GM21515 (cell line): ENCODE measurements at regions not wholly inside any gene's neighbourhood (a gene's known extent, or its start where the extent isn't known, plus 50 kb on each side); places are given as distances from the start of the nearest gene placed in this dataset.
"Not testable (repeated sequence)": the region's sequence is repeated elsewhere in the genome, so short reads cannot be mapped to it uniquely, and the experiment has no call there.

Experiments used
- ATAC-seq: cut with Tn5 transposase; IDR thresholded peaks from one replicate; pipeline ENCODE4 v1.9.1; 2021; ENCODE audit not compliant: unreplicated experiment

GRCh38 chr6:112967974-112968373 lies 620.8 kb downstream of the RFPL4B start:
- no peak for ATAC-seq

DNA sequence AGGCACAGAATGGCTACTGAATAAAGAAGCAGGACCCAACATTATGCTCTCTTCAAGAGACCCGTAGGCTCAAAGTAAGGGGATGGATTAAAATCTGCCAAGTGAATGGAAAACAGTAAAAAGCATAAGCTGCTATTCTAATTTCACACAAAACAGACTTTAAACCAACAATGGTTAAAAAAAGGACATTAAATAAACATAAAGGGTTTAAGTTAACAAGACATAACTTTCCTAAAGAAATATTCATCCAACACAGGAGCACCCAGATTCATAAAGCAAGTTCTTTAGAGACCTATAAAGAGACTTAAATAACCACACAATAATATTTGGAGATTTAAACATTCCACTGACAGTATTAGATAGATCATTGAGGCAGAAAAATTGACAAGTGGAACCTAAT lies 624.5 kb downstream of the RFPL4B start:
- no peak for ATAC-seq

GRCh38 chr6:112974931-112975330 lies 627.8 kb downstream of the RFPL4B start:
- not testable (repeated sequence) for ATAC-seq

DNA sequence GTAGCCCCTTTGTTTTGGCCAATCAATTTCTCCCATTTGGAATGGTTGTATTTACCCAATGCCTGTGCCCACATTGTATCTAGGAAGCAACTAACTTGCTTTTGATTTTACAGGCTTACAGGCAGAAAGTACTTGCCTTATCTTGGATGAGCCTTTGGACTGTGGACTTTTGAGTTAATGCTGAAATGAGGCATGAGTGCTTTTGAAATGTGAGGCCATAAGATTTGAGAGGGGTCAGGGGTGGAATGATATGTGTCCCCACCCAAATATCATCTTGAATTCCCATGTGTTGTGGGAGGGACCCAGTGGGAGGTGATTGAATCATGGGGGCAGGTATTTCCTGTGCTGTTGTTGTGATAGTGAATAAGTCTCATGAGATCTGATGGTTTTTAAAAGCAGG lies 629.4 kb downstream of the RFPL4B start:
- ATAC-seq, result not testable (repeated sequence)

- no peak for ATAC-seq
Measured at GRCh38 chr6:112979830-112980229, 632.7 kb downstream of the RFPL4B start.

DNA sequence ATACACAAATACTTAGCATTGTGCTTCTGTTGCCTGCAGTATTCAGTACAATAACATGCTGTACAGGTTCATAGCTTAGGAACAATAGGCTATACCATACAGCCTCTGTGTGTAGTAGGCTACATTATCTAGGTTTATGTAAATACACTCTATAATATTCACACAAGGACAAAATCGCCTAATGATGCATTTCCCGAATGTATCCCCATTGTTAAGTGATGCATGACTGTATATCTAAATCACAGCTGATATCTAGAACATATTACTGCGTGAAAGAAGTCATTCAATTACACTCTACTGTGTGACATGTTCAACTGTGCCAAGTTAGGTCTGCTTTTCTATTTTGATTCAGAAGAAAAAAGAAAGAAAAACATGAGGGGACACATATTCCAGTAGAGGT lies 633.5 kb downstream of the RFPL4B start:
- no peak for ATAC-seq

GRCh38 chr6:112983713-112984261 lies 636.7 kb downstream of the RFPL4B start:
- no peak for ATAC-seq

- ATAC-seq, result no peak
Measured at GRCh38 chr6:112984899-112985298, 637.8 kb downstream of the RFPL4B start.

GRCh38 chr6:112986321-112986720 lies 639.2 kb downstream of the RFPL4B start:
- ATAC-seq, result no peak

DNA sequence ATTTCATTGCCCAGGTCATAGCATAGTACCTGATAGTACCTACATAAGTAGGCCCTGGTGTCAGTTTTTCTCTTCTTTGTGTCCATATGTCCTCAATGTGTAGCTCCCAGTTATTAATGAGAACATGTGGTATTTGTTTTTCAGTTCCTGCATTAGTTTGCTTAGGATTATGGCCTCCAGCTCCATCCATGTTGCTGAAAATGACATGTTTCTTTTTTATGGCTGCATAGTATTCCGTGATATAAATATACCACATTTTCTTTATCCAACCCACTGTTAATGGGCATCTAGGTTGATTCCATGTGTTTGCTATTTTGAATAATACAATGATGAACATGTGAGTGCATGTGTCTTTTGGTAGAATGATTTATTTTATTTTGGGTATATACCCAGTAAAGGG lies 641.6 kb downstream of the RFPL4B start:
- no peak for ATAC-seq

DNA sequence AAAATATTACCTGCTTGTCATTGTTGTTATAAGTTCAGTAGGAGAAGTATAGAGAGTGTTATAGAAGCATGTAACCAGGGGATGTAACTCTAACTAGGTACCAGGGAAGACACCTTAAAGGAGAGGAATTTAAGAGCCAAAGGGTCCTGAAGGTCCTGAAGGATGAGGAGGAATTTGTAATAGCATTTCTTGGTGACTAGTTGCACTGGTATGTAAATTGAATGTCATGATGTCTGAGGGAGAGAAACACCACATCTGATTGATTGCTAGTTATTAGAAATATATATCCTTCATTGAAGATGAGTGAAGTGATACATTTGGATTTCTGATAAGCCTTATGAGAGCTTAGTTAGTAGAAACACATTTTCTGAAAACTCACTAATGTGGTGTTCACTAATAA lies 643.8 kb downstream of the RFPL4B start:
- ATAC-seq, result no peak

DNA sequence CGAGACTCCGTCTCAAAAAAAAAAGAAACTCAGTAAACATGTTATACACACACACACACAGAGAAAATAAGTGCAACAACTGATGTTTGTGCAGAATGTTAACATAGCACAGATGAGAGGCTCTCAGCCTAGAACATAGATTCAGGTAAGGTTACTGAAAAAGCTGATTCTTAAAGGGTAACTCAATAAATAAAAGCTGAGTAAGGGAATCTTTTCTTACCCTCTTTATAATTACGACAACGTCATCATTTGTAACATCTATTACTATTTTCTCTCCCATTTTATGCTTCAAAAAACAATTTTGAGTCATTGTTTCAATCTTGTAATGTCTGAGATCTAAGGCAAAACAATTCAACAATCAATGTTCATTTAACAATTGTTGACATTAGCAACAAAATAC lies 644.8 kb downstream of the RFPL4B start:
- ATAC-seq, result no peak

DNA sequence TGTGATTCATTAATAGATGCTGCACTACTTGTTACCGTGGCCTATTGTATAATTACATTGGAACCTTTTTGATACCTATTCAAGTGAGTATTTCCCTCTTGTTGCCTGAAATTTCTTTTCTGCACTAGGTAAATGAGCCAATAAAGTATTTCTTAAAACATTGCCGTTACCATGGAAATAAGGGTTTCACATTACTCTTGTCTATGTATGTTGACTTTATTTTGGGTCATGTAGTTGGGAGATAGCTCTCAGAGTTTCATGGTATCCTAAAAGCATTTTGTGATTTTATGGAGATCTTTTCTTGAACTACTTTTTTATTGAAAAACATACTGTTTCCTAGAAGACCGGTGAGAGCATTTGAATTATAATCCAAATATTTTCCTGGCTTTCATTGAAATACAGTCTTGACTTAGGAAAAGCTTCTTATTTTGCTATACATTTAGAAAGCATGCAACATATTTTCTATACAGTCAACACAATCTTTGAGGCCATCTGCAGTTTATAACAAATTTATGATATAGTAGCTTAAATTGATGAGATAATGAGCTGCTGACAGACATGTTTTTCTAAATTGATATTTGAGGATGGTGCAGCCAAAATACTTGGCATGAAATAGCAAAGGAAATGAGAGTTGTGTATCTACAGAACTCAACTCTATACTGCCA lies 650.4 kb downstream of the RFPL4B start:
- no peak for ATAC-seq

DNA sequence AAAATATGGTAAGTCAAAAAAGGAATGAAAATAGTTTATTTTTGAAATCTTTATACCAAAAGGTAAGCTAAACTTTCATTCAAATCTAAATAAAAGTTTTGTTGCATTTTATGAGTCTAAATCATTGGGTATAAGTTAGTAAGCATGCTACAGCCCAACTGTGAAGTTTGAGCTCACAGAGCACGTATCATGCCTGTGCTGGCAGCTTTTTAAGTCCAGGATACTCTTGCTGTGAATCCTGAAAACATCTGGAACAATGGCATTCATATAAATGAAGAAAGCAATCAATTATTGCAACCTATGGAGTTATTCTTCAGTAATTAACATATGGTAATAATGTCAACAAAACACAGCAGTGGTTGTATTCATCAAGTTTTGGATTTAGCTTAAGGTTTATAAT lies 656.9 kb downstream of the RFPL4B start:
- ATAC-seq, result no peak

DNA sequence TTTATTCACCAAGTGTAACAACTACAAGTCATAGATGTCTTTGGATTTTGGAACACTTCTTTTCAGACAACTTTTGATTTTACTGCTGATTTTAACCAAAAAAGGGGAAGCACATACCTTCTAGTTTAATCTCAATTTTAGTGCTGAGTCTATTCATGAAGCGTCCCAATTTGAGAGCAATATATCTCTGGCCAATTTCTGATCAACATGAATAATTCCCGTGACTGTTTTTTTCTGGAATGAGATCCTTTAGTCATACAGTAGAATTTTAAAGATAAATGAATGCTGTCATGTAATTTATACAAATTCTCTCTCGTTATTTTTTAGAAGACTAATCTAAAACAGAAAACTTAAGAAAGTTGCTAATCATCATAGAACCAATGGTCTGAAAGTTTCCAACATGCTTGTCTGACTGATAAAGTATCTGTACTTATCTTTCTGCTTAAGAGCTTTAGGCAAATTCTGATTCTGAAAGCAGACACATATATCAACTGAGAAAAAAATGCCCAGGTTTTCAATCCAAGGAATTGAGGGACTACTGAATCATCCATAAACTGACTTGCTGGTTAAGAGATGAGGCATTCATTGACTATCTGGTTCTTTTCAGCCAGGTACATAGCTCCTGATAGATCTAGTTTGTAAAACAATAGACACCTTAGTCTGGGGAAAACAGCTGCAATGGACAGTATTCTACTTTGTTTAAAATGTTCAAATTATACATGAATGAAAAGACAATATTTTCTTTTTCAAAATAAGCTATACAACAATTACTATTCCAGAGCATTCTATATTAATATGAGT lies 657.5 kb downstream of the RFPL4B start:
- ATAC-seq, result no peak

DNA sequence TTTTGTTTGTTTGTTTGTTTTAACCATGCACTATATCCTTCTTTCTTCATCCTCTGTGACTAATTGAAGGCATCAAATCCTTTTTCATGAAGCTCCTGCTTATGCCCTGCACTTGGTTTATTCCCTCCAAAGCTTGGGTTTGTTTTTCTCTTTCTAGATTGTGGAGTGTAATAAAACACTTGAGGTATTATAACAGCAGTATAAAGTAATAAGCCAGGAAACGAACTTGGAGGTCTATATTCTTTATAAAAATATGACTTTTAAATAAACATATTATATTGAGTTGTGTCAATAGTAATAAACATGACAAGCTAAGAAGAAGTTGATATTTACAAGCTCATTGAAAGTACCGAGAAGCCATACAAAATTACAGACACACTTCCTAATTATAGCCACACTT lies 659.4 kb downstream of the RFPL4B start:
- ATAC-seq, result no peak

GRCh38 chr6:113009682-113010081 lies 662.6 kb downstream of the RFPL4B start:
- ATAC-seq, result no peak

- ATAC-seq, result no peak
Measured at GRCh38 chr6:113010196-113010989, 663.3 kb downstream of the RFPL4B start.

- no peak for ATAC-seq
Measured at GRCh38 chr6:113011389-113011788, 664.3 kb downstream of the RFPL4B start.

GRCh38 chr6:113011801-113012200 lies 664.7 kb downstream of the RFPL4B start:
- ATAC-seq, result no peak

GRCh38 chr6:113015249-113015648 lies 668.1 kb downstream of the RFPL4B start:
- ATAC-seq, result no peak

DNA sequence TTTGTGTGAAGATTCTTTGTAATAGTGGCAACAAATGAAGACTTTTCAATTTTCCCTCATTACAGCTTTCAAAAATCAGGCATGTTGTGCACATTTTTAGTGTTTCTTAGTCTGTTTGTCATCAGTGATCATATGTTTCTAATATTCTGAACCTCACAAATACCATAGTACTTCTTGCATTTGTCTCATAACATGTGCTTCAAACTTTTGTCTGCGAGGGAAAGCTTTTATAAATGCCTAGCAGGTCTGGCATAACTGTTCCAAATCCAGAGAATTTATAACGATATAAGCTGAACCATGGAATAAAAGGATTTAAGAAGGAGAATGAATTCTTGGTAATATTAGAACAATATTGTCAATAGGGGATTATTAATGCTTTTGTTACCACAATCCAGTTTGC lies 670.2 kb downstream of the RFPL4B start:
- ATAC-seq, result no peak
